ENCODE measurements at regions not wholly inside any gene's neighbourhood (a gene's known extent, or its start where the extent isn't known, plus 50 kb on each side); places are given as distances from the start of the nearest gene placed in this dataset.

DNA sequence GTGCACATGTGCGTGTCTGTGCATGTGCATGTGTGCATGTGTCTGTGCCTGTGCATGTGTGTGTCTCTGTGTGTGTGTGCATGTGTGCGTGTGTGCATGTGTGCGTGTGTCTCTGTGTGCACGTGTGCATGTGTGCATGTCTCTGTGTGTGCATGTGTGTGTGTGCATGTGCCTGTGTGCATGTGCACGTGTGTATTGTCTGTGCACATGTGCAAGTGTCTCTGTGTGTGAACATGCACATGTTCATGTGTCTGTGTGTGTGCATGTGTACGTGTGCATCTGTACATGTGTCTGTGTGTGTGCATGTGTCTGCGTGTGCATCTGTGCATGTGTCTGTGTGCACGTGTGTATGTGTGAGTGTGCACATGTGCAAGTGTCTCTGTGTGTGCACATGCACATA is 277.3 kb downstream of the GALR1 start:
- Mint-ChIP-seq H3K36me3 (ENCODE audit: insufficient read depth, unreplicated experiment) (no peaks in the 10 kb centered on the region), H3K4me1 (ENCODE audit: insufficient read depth, unreplicated experiment) (no peaks in the 10 kb centered on the region), H3K27me3 (ENCODE audit: insufficient read depth, unreplicated experiment) (no peaks in the 10 kb centered on the region), H3K27ac (ENCODE audit: low read depth, unreplicated experiment) (no peak overlapping the region), H3K4me3 (ENCODE audit: unreplicated experiment) (no peak overlapping the region), H3K9me3 (ENCODE audit: unreplicated experiment) (peaks cover 8% of the 10 kb centered on the region)
- ChIA-PET CTCF (no interaction called here), POLR2A (no interaction called here)
- TF ChIP-seq CTCF (IDR thresholded peaks at IDR 0.05; ENCODE audit: unreplicated experiment): no peak
- intact Hi-C loops (cut with micrococcal nuclease): no loop called here
- BruUV-seq (replicated peaks): no TSS peak
- DNase-seq (ENCODE audit: unreplicated experiment): no peak

GRCh38 chr18:77528872-77529271 is 279.2 kb downstream of the GALR1 start:
- ChIA-PET CTCF (no interaction called here), POLR2A (interaction anchor here (0.6 kb wide), 1 partner anchor 1566 kb away, joined by 4 read pairs; no protein-coding TSS in a partner anchor)
- no peaks in the 10 kb centered on the region for H3K4me1 Mint-ChIP-seq (ENCODE audit: insufficient read depth, unreplicated experiment)
- no peak for TF ChIP-seq CTCF (IDR thresholded peaks at IDR 0.05; ENCODE audit: unreplicated experiment)
- no peak for DNase-seq (ENCODE audit: unreplicated experiment)
- no peak overlapping the region for H3K27ac Mint-ChIP-seq (ENCODE audit: low read depth, unreplicated experiment)
- H3K9me3 Mint-ChIP-seq (ENCODE audit: unreplicated experiment): peaks cover 8% of the 10 kb centered on the region
- H3K27me3 Mint-ChIP-seq (ENCODE audit: insufficient read depth, unreplicated experiment): no peaks in the 10 kb centered on the region
- H3K36me3 Mint-ChIP-seq (ENCODE audit: insufficient read depth, unreplicated experiment): no peaks in the 10 kb centered on the region
- H3K4me3 Mint-ChIP-seq (ENCODE audit: unreplicated experiment): no peak overlapping the region
- intact Hi-C loops (cut with micrococcal nuclease): no loop called here
- no TSS peak for BruUV-seq (replicated peaks)

- ChIA-PET POLR2A (no interaction called here), CTCF (no interaction called here)
- Mint-ChIP-seq H3K4me1 (ENCODE audit: insufficient read depth, unreplicated experiment) (no peaks in the 10 kb centered on the region), H3K27me3 (ENCODE audit: insufficient read depth, unreplicated experiment) (no peaks in the 10 kb centered on the region), H3K9me3 (ENCODE audit: unreplicated experiment) (peaks cover 8% of the 10 kb centered on the region), H3K4me3 (ENCODE audit: unreplicated experiment) (no peak overlapping the region), H3K36me3 (ENCODE audit: insufficient read depth, unreplicated experiment) (no peaks in the 10 kb centered on the region), H3K27ac (ENCODE audit: low read depth, unreplicated experiment) (no peak overlapping the region)
- no peak for TF ChIP-seq CTCF (IDR thresholded peaks at IDR 0.05; ENCODE audit: unreplicated experiment)
- no TSS peak for BruUV-seq (replicated peaks)
- intact Hi-C loops (cut with micrococcal nuclease): no loop called here
- DNase-seq (ENCODE audit: unreplicated experiment): no peak
Measured at GRCh38 chr18:77529492-77530176, 280.0 kb downstream of the GALR1 start.

GRCh38 chr18:77530732-77531131 is 281.1 kb downstream of the GALR1 start:
- CTCF ChIA-PET: no interaction called here
- intact Hi-C loops (cut with micrococcal nuclease): no loop called here
- H3K4me3 Mint-ChIP-seq (ENCODE audit: unreplicated experiment): no peak overlapping the region
- H3K4me1 Mint-ChIP-seq (ENCODE audit: insufficient read depth, unreplicated experiment): no peaks in the 10 kb centered on the region
- H3K9me3 Mint-ChIP-seq (ENCODE audit: unreplicated experiment): peaks cover 11% of the 10 kb centered on the region
- H3K27ac Mint-ChIP-seq (ENCODE audit: low read depth, unreplicated experiment): no peak overlapping the region
- TF ChIP-seq CTCF (IDR thresholded peaks at IDR 0.05; ENCODE audit: unreplicated experiment): no peak
- no peaks in the 10 kb centered on the region for H3K36me3 Mint-ChIP-seq (ENCODE audit: insufficient read depth, unreplicated experiment)
- no peak for DNase-seq (ENCODE audit: unreplicated experiment)
- no TSS peak for BruUV-seq (replicated peaks)
- no peaks in the 10 kb centered on the region for H3K27me3 Mint-ChIP-seq (ENCODE audit: insufficient read depth, unreplicated experiment)
- POLR2A ChIA-PET: interaction anchor here (1.6 kb wide), 1 partner anchor 8 kb away, joined by 9 read pairs; no protein-coding TSS in a partner anchor

Data from MCF 10A (cell line).